CD4-positive, alpha-beta T cell treated with Interleukin-12 subunit alpha and Interleukin-12 subunit beta, for 1 hour (primary cell): ENCODE measurements at regions not wholly inside any gene's neighbourhood (a gene's known extent, or its start where the extent isn't known, plus 50 kb on each side); places are given as distances from the start of the nearest gene placed in this dataset.

Source experiments
- DNase-seq: peaks from one replicate; pipeline ENCODE4 v3.0.0-alpha.2; 2020

DNA sequence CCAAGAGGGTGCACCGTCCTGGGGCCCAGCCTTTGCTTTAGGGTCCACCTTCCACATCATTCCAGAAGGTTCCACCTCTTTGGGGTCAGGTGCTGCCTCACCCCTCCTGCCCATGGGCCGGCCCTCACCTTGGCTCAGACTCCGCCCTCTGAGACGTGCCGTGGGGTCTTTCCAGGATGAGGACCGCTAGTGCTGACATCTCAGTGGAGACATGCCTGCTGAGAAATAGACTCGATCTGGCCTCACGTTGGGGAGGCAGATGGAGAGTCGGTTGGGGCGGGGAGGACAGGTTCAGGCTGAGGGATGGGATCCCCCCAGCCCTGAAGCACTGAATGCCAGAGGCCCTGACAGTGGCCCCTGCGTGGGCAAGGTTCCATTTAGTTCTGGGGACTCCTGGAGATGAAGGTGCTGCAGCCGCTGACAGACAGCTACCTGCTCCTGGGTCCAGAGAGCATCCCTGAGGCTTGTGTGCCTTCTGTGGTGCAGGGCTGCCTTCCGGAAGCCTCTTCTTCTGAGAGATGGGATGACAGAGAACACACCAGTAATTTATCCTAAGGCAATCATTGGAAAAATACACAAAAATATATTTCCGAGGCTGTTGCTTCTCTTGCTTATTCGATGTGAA is 185.3 kb downstream of the KIF26A start:
- no peak for DNase-seq

DNA sequence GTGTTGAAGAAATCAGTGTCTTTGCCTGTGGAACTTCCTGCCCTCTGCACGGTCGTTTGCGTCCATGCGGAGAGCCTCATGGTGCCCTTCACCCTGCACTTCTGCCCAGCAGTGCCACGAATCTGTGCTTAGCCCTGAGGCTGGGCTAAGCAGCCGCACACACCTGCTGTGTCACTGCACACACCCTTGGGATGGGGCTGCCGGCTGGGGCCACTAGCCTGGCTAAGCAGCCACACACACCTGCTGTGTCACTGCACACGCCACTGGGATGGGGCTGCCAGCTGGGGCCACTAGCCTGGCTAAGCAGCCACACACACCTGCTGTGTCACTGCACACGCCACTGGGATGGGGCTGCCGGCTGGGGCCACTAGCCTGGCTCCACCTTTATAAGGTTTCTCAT is 188.5 kb downstream of the KIF26A start:
- DNase-seq = no peak

DNA sequence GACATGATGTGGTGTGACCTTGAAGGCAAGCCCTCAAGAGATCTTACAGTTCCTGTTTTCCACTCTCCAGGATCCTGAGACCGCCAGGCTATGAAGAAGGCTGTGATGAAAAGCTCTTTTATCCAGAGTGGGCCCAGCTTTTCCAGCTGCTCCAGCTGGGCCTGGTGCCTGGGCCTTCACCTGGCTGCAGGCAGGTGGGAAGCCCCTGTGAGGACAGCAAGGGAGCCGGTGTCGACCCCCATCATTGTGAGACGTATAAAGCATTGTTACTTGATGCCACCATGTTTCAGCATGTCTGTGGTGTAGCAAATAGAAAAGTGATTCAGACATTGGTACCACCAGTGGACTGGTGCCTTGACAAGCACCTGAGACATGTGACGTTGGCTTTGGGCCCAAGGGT is 190.2 kb downstream of the KIF26A start:
- no peak for DNase-seq

DNA sequence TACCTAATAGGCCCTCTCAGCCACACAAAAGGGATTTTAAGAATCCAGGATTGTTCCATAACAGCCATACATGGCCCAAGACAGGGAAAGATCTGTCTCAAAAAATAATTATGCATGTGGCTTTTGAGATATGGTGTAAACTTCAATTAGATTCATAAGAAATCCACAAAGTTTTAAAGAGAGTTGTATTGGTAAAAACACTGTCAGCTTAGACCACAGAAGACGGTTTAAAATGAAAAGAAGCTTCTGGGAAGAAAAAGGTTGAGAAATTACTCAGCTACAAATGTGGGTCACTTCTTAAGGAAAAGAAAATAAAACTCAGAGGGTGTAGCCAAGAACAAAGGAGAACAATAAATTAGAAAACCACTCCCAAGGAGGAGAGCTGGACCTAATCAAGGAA is 191.4 kb downstream of the KIF26A start:
- DNase-seq = no peak

DNA sequence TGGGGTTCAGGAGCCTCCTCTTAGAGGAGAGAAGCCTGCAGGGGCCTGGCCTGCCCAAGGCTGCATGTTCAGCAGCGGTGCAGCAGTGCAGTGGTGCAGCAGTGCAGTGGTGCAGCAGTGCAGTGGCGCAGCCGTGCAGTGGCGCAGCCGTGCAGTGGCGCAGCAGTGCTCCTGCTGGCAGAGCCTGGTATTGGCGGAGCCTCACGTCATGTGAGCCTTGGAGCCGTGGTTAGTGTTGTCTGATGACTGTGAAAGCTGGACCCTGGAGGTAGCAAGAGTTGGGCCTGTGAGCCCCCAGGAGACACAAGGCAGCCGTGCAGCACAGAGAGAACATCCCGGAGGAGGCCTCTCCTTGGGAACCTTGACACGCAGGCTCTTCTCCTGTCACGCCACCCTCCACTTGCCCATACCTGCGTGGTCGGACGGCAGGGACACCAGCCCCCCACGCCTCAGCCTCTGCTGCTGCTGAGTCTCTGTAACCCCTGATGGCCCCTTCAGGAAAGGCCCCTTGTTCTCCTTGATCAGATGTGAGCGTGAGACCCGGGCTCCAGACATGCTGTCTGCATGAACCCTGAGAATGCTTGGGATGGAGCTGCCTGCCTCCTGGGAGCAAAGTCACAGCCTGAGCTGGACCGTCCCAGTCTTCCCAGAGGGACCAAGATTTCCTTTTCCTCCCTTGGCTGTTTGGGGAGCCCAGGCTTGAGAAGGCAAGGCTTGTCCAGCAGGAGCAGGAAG is 193.7 kb downstream of the KIF26A start:
- DNase-seq = no peak

DNA sequence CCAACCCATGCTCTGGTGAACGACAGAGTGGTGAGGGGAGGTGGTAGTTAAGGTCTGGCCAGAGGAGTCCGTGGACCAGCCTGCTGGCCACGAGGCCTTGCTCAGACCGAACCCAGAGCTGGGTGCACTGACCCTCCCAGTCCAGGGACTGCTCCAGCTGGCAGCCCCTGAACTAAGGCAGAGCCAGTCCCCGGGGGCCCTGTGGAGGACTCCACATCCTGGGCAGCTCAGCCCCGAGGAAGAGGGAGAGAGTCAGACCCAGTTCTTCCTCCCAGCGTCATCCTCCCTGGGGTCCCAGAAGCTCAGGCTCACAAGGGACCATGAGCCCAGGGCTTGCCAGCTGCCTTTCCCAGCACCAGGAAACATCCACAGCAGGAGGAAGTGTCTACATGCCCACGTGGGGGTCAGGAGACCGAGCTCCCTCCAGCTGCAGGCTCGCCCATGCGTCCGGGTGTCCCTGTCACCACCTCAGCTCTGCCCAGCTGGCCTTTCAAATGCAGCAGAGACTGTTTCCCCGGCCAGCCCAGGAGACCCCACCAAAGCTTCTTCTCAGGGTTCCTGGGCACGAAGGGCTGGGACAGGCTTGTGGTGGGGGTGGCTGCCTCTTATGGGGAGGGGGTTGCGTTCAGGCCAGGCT is 194.4 kb downstream of the KIF26A start:
- no peak for DNase-seq

DNA sequence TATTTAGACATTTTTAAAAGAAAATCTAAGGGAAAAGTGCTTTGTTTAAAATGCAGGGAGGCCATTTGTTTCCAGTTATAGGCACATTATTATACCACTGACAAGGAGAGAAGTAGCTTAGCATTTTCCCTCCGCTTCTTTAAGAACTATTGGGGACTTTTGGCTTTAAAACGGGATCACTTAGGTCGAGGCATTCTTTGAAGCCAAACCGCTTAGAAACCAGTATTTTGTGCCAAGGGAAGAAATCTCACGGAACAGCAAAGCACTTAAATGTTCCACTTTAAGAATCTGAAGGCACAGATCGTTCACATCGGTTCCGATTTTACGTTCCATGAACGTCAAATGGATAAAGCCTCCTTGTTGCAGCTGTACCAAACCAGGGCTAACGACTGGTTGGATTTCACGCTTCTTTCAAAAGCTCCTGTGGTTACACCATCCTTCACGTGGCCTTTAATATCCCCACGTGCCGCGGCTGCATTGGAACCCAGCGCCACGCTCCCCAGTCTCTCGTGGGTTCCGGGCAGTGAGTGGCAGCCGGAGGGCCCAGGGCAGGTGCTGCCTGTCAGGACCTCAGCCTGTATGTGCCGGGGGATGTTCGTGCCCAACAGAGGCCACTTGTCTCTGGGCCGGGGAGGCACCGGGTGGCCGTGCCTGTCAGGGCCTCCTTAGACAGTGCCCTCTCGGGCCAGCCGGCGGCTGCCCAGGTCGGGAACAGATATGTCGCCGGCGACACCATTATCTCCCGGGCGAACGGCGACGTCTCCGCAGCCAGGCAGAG is 195.4 kb downstream of the KIF26A start:
- no peak for DNase-seq

DNA sequence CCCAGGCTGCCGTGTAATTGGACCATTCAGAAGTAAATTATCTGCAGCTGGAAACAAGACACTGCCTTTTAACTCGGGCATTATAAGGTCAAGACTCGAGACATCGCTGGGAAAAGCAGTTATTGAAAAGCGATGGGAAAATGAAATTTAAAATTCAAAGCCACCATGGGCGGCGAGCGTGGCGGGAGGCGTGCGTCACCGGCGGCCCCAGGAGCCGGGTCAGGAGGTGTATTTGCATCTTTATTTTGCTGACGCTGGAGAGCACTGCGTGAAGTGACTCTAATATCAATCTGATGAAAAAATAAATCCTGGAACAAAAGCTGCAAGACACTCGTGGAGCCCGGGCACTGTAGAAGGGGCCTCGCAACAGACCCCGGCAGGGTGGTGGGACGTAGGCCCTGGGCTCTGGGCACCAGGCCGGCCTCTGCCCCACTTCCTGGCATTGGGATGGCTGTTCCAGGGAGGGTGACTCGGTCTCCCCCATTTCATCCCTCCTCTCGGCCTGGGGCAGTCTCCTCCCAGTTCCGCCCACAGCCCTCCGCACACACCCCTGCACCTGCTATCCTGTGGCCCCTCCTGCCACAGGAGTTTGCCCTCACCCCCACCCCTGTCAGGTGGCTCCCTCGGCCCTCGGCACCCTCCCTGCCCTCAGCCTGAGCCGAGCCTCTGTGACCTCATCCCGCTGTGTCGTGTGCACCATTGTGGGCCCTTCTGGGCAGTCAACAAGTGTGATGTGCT is 196.2 kb downstream of the KIF26A start:
- no peak for DNase-seq

DNA sequence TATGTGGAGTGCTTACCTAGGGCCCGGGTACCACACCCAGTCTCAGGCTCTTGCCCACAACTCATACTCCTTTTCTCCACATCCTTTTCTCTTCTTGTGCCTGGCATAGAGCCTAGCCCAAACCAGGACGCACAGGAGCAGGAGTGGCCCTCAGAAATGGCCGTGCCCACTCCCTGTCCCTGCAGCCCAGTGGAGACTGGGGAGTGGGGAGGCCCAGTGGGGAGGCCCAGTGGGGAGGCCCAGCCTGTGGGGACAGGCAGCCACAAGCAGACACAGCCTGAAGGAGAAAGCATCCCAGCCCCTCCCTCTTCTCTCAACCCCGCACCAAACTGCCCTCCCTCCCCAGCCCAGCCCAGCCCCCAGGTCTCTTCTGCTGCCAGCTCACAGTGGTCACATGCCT is 196.8 kb downstream of the KIF26A start:
- DNase-seq = no peak

DNA sequence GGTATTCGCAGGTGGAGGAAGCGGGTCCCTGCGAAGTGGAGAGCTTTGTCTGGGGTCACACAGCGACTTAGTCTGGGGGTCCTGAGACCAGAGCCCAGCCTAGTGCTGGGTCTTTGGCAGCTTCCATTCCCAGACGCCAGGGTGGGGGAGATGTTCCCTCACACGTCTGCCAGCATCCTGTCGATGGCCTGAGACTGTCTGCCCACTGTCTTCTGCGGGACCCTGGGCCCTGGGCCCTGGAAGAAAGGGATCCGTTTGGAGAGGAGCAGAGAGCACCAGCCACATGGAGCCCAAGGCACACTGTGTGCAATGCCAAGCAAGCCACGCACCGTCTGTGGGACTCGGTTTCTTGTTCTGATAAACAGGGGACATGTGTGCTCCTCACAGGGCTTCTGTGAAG is 197.2 kb downstream of the KIF26A start:
- no peak for DNase-seq

DNA sequence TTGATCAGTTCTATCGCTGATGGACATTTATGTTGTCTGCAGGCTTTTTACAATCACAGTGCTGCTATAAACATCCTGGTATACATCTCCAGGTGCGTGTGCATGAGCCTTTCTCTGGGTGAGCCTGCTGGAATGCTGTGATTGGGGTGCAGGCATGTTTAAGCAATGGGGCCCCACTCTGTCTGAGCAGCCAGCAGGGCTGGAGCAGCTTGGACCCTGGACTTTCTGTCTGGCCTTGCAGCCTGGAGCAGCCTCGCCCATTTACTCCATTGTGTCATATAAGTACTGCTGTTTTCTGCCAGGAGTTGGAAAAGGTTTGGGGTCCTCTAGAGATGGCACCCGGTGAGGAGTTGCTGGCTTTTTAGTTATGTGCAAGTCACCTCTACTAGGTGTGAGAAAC is 199.0 kb downstream of the KIF26A start:
- no peak for DNase-seq

DNA sequence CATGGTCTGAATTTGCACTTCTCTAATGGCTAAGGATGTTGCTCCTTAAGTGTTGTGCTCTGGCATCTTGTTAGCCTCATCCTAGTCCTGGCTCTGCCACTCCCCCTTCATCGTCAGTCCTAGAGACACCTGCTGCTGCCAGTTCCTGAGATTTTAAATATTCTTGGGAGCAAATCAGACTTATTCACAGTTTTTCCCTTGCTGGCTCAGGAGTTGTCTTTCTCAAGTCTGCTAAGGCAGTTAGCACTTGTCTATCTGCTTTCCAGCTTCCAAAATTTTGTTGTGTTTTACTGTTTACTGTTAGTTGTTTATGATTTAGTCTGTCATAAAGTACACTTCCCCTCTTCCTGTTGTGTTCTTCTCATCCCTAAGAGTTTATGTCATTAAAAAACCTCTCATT is 201.0 kb downstream of the KIF26A start:
- DNase-seq = no peak

DNA sequence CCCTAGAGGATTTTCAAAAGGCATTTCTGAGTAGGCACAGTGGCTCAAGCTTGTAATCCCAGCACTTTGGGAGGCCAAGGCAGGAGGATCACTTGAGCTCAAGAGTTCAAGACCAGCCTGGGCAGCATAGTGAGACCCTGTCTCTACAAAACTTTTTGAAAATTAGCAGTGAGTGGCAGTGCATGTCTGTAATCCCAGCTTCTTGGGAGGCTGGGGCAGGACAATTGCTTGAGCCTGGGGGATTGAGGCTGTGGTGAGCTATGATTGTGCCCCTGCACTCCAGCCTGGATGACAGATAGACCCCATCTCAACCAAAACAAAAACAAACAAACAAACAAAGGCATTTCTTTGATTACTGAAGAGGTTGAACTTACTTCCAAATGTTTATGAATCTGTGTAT is 201.4 kb downstream of the KIF26A start:
- DNase-seq = no peak

GRCh38 chr14:104341532-104342434 is 203.4 kb downstream of the KIF26A start:
- DNase-seq = no peak

DNA sequence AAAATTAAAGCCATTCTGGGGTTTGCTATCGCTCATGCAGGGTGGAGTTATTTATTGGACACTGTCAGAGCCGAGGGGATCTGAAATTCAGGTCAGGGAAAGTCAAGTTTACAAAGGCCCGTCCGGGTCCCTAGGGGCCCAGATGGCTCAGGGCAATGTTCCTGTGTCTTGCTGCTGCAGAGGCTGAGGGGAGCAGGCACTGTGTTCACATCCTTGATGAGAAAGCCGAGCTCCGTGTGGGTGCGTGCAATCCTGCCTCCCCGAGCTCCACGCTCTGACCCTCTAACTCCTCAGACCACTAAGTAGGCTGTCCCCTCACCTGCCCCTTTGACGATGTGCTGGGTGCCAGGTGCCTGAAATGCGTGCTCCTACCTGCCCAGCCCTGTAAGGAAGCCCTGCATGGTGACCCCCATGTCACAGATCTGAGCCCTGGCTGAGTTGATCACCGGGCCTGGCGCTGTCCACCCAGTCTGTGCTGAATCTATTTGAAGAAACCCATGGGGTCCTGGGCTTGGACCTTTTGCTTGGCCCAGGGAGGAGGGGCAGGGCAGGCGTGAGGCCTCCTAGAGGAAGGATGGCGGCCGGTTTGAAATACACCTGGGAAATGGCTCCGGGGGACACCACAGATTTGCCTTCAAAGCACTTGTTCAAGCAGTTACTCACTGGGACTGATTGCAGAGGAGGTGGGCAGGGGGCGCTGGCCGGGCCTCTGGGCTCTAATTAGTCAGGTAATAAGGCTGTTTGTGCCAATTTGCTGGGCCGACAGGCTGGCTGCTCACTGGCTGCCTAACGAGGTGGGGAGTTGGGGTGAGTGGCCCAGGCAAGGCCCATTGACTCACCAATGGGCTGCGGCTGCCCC is 204.3 kb downstream of the KIF26A start:
- DNase-seq = no peak

DNA sequence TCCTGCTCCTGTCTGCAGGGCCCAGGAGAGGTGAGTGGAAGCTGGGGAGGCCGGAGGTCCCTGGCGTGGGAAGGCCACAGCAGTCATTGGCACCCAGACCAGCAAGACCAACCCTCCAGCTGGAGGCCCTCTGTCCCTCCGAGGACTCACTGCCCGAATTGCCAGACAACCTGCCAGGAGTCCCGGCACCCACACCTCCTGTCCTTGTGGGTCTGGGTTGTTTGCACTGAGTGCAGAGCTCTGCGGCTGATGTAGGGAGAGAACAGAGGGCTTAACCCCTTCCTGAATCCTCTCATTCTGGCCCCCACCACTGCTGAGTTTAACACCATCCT is 204.9 kb downstream of the KIF26A start:
- no peak for DNase-seq

GRCh38 chr14:104343690-104344640 is 205.6 kb downstream of the KIF26A start:
- DNase-seq = no peak

DNA sequence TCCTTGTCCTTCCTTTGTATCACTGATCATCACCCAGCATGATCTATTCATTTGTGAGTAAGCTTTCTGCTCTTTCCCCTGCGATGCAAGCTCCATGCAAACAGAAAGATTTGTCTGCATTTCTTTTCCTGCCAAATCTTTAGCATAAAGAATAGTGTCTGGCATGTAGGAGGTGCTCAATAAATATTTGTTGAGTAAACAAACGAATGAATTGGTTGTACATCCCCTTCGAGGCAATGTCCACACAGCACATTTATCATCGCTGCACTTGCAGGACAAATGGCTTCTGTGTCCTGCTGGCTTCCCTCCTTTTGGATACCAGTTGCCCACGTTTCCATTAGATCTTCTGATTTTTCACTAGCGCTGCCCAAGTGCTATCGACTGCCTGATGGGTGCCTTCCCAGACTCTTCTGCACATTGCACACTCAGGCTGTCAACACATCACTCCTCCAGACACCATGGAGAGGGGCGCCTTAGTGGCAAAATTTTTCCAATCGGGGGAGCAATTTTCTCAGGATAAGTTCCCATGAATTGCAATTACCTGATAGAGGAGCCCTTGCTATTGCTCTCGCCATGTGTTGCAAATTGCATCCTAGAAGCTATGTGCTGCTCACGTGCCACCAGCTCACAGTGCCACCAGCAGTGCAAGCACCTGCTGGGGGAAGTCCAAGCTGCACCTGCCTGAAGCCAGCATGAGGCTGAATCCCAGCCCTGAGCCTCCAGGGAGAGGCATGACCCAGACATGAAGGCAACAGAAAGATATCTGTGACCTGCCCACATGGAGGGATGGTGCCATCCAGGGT is 206.6 kb downstream of the KIF26A start:
- DNase-seq = no peak
